ENCODE measurements at regions not wholly inside any gene's neighbourhood (a gene's known extent, or its start where the extent isn't known, plus 50 kb on each side); places are given as distances from the start of the nearest gene placed in this dataset.

GRCh38 chr2:102977426-102978090 is 215.7 kb downstream of the TMEM182 start:
- Histone ChIP-seq H3K9me3 (replicated peaks) (no peaks in the 10 kb centered on the region), H3K4me3 (no peak overlapping the region)
- intact Hi-C loops (cut with micrococcal nuclease) = no loop called here

GRCh38 chr2:102978091-102978490 is 216.3 kb downstream of the TMEM182 start:
- TF ChIP-seq CTCF (IDR thresholded peaks at IDR 0.05; ENCODE audit: borderline replicate concordance) = no peak
- Histone ChIP-seq H3K4me1 (peaks cover 12% of the 10 kb centered on the region), H3K27me3 (ENCODE audit: low read depth) (no peaks in the 10 kb centered on the region), H3K36me3 (no peaks in the 10 kb centered on the region), H3K27ac (replicated peaks) (no peak overlapping the region), H3K4me3 (no peak overlapping the region), H3K9me3 (replicated peaks) (no peaks in the 10 kb centered on the region)
- intact Hi-C loops (cut with micrococcal nuclease) = no loop called here
- DNase-seq = no peak

More at GRCh38 chr2:102977426-102978090, 215.7 kb downstream of the TMEM182 start:
- Histone ChIP-seq H3K27me3 (ENCODE audit: low read depth) (no peaks in the 10 kb centered on the region), H3K36me3 (no peaks in the 10 kb centered on the region), H3K27ac (replicated peaks) (no peak overlapping the region), H3K4me1 (peaks cover 12% of the 10 kb centered on the region)
- no peak for TF ChIP-seq CTCF (IDR thresholded peaks at IDR 0.05; ENCODE audit: borderline replicate concordance)
- no peak for DNase-seq

- no peak for TF ChIP-seq CTCF (IDR thresholded peaks at IDR 0.05; ENCODE audit: borderline replicate concordance)
- intact Hi-C loops (cut with micrococcal nuclease) = no loop called here
- Histone ChIP-seq H3K4me1 (peaks cover 12% of the 10 kb centered on the region), H3K36me3 (no peaks in the 10 kb centered on the region), H3K4me3 (no peak overlapping the region), H3K9me3 (replicated peaks) (no peaks in the 10 kb centered on the region), H3K27ac (replicated peaks) (no peak overlapping the region), H3K27me3 (ENCODE audit: low read depth) (no peaks in the 10 kb centered on the region)
- DNase-seq = no peak
Observed at GRCh38 chr2:102979429-102979828, 217.6 kb downstream of the TMEM182 start.

- Histone ChIP-seq H3K4me1 (no peaks in the 10 kb centered on the region), H3K4me3 (no peak overlapping the region), H3K36me3 (no peaks in the 10 kb centered on the region), H3K27ac (replicated peaks) (no peak overlapping the region), H3K27me3 (ENCODE audit: low read depth) (no peaks in the 10 kb centered on the region), H3K9me3 (replicated peaks) (no peaks in the 10 kb centered on the region)
- no peak for TF ChIP-seq CTCF (IDR thresholded peaks at IDR 0.05; ENCODE audit: borderline replicate concordance)
- DNase-seq = no peak
- intact Hi-C loops (cut with micrococcal nuclease) = no loop called here
Observed at GRCh38 chr2:102983786-102984185, 222.0 kb downstream of the TMEM182 start.

- DNase-seq = no peak
- Histone ChIP-seq H3K9me3 (replicated peaks) (no peaks in the 10 kb centered on the region), H3K36me3 (no peaks in the 10 kb centered on the region), H3K4me1 (no peaks in the 10 kb centered on the region), H3K27ac (replicated peaks) (no peak overlapping the region), H3K4me3 (no peak overlapping the region), H3K27me3 (ENCODE audit: low read depth) (no peaks in the 10 kb centered on the region)
- intact Hi-C loops (cut with micrococcal nuclease) = no loop called here
- no peak for TF ChIP-seq CTCF (IDR thresholded peaks at IDR 0.05; ENCODE audit: borderline replicate concordance)
Observed at GRCh38 chr2:102986826-102987490, 225.1 kb downstream of the TMEM182 start.

Measured in left ventricle myocardium inferior (tissue), 1 donor.